HUDEP-2 (cell line): ENCODE measurements at regions not wholly inside any gene's neighbourhood (a gene's known extent, or its start where the extent isn't known, plus 50 kb on each side); places are given as distances from the start of the nearest gene placed in this dataset.
"Not testable (repeated sequence)": the region's sequence is repeated elsewhere in the genome, so short reads cannot be mapped to it uniquely, and the experiment has no call there.

Experiments
- DNase-seq, 76 experiments: peaks; one replicate each; lab custom pipeline; 2025; ENCODE audit not compliant: unreplicated experiment in 76 of 76; lab: John Stamatoyannopoulos, UW

- no peak for DNase-seq
Measured at GRCh38 chr3:70519913-70520659, 207.6 kb upstream of the MDFIC2 start.

GRCh38 chr3:70519026-70519425 is 206.6 kb upstream of the MDFIC2 start:
- DNase-seq: no peak

GRCh38 chr3:70518356-70518755 is 205.9 kb upstream of the MDFIC2 start:
- DNase-seq: no peak

GRCh38 chr3:70517124-70517890 is 204.9 kb upstream of the MDFIC2 start:
- no peak for DNase-seq

- DNase-seq: no peak
Measured at GRCh38 chr3:70516076-70516475, 203.6 kb upstream of the MDFIC2 start.

- no peak for DNase-seq
Measured at GRCh38 chr3:70507486-70507885, 195.0 kb upstream of the MDFIC2 start.

- DNase-seq: no peak
Measured at GRCh38 chr3:70506775-70507174, 194.3 kb upstream of the MDFIC2 start.

- DNase-seq: no peak
Measured at GRCh38 chr3:70501561-70501960, 189.1 kb upstream of the MDFIC2 start.

GRCh38 chr3:70488816-70489215 is 176.4 kb upstream of the MDFIC2 start:
- no peak for DNase-seq

GRCh38 chr3:70488131-70488530 is 175.7 kb upstream of the MDFIC2 start:
- DNase-seq: no peak

GRCh38 chr3:70486414-70487017 is 174.1 kb upstream of the MDFIC2 start:
- no peak for DNase-seq

- DNase-seq: no peak
Measured at GRCh38 chr3:70476174-70476573, 163.7 kb upstream of the MDFIC2 start.

GRCh38 chr3:70471464-70472342 is 159.3 kb upstream of the MDFIC2 start:
- no peak for DNase-seq

- DNase-seq: no peak
Measured at GRCh38 chr3:70466096-70466495, 153.7 kb upstream of the MDFIC2 start.

- DNase-seq: no peak
Measured at GRCh38 chr3:70464876-70465275, 152.4 kb upstream of the MDFIC2 start.

- DNase-seq: no peak
Measured at GRCh38 chr3:70464465-70464864, 152.0 kb upstream of the MDFIC2 start.

- DNase-seq: not testable (repeated sequence)
Measured at GRCh38 chr3:70450220-70450619, 137.8 kb upstream of the MDFIC2 start.

- not testable (repeated sequence) for DNase-seq
Measured at GRCh38 chr3:70435422-70435821, 123.0 kb upstream of the MDFIC2 start.

GRCh38 chr3:70433091-70433490 is 120.7 kb upstream of the MDFIC2 start:
- no peak for DNase-seq

- no peak for DNase-seq
Measured at GRCh38 chr3:70431911-70432310, 119.5 kb upstream of the MDFIC2 start.

- no peak for DNase-seq
Measured at GRCh38 chr3:70426071-70426470, 113.6 kb upstream of the MDFIC2 start.
